K562 (cell line): ENCODE measurements at regions not wholly inside any gene's neighbourhood (a gene's known extent, or its start where the extent isn't known, plus 50 kb on each side); places are given as distances from the start of the nearest gene placed in this dataset.

Experiments used
- CTCF ChIP-seq, 3 experiments: IDR thresholded peaks in 2 of 3; conservative IDR thresholded peaks in 1 of 3; 2 replicates each; pipeline ENCODE4 v1.5.1; 2011 to 2012; ENCODE audit warnings: low read length in 3 of 3, mild to moderate bottlenecking in 3 of 3, control low read depth in 2 of 3, improper control_type of control experiment in 1 of 3, inconsistent platforms in 1 of 3, low read depth in 1 of 3, mixed read lengths in 1 of 3, moderate library complexity in 1 of 3; ENCODE audit not compliant: insufficient read depth in 2 of 3
- FOXM1 ChIP-seq, 2 experiments: fragments of 450-650 bp in 1 of 2; sonication (generic) in 1 of 2; formaldehyde crosslinking in 1 of 2; IDR thresholded peaks; 2 replicates each; pipeline versions ENCODE4 v1.6.1 to v1.9.0; 2017 to 2022; ENCODE audit warnings: low read depth in 2 of 2, mild to moderate bottlenecking in 2 of 2, missing genetic modification reagents in 1 of 2, moderate library complexity in 1 of 2
- GABPA ChIP-seq: fragments of 200-800 bp; sonication (Bioruptor generic); conservative IDR thresholded peaks from 2 replicates; pipeline ENCODE4 v1.6.1; 2016; ENCODE audit warnings: low read depth, missing genetic modification characterization, missing compliant biosample characterization
- GATA2 ChIP-seq: sonication (generic); formaldehyde crosslinking; IDR thresholded peaks from 2 replicates; pipeline ENCODE4 v1.4.0; 2020; ENCODE audit warnings: mild to moderate bottlenecking, missing genetic modification reagents
- HEY1 ChIP-seq: fragments of 250-450 bp; sonication (Bioruptor Pico); IDR thresholded peaks from 2 replicates; pipeline ENCODE4 v1.5.0; 2020; ENCODE audit warnings: mild to moderate bottlenecking, moderate library complexity, borderline replicate concordance
- HIVEP1 ChIP-seq: fragments of 250-450 bp; sonication (Bioruptor Pico); IDR thresholded peaks from 2 replicates; pipeline ENCODE4 v1.4.0; 2020; ENCODE audit warnings: mild to moderate bottlenecking
- HMGXB4 ChIP-seq: sonication (generic); formaldehyde crosslinking; IDR thresholded peaks from 2 replicates; pipeline ENCODE4 v1.8.1; 2023; ENCODE audit warnings: mild to moderate bottlenecking, missing genetic modification reagents
- NCOA2 ChIP-seq, 2 experiments: fragments of 450-650 bp; IDR thresholded peaks; 2 replicates each; pipeline ENCODE4 v1.6.1; 2018; ENCODE audit warnings: mild to moderate bottlenecking in 2 of 2, moderate library complexity in 1 of 2; ENCODE audit not compliant: partially characterized antibody in 2 of 2
- POLR2AphosphoS2 ChIP-seq: IDR thresholded peaks from 2 replicates; pipeline ENCODE4 v1.6.1; 2012; ENCODE audit warnings: low read length, improper control_type of control experiment
- TBL1XR1 ChIP-seq, 2 experiments: IDR thresholded peaks; 2 replicates each; pipeline ENCODE4 v1.6.1; 2012; ENCODE audit warnings: improper control_type of control experiment in 2 of 2, low read length in 2 of 2, mild to moderate bottlenecking in 1 of 2
- ZBTB49 ChIP-seq: sonication (generic); formaldehyde crosslinking; IDR thresholded peaks from 2 replicates; pipeline ENCODE4 v1.8.0; 2022; ENCODE audit warnings: missing genetic modification reagents, mild to moderate bottlenecking, borderline replicate concordance
- ZNF175 ChIP-seq: fragments of 200-800 bp; sonication (Bioruptor generic); IDR thresholded peaks from 2 replicates; pipeline ENCODE4 v1.6.1; 2016; ENCODE audit warnings: low read depth, mild to moderate bottlenecking, missing genetic modification characterization, missing compliant biosample characterization
- ZNF184 ChIP-seq: sonication (generic); formaldehyde crosslinking; IDR thresholded peaks from 2 replicates; pipeline ENCODE4 v1.5.0; 2020; ENCODE audit warnings: missing genetic modification reagents
- ZNF785 ChIP-seq: fragments of 250-450 bp; sonication (Bioruptor Pico); IDR thresholded peaks from 2 replicates; pipeline ENCODE4 v1.4.0; 2020; ENCODE audit warnings: mild to moderate bottlenecking

- TF ChIP-seq TBL1XR1 (IDR thresholded peaks at IDR 0.05; ENCODE audit: low read length in 2 of 2) (no peak), POLR2AphosphoS2 (no peak), HIVEP1 (no peak), HEY1 (no peak), ZNF785 (CRISPR knock-in tag) (no peak), ZNF184 (CRISPR knock-in tag) (no peak), CTCF (IDR thresholded peaks at IDR 0.05 in 2 of 3, conservative IDR thresholded peaks at IDR 0.05 in 1 of 3; ENCODE audit: insufficient read depth in 2 of 3, low read depth in 1 of 3, low read length in 3 of 3) (no peak), GATA2 (CRISPR knock-in tag) (no peak), NCOA2 (IDR thresholded peaks at IDR 0.05; ENCODE audit: partially characterized antibody in 2 of 2) (no peak), HMGXB4 (CRISPR knock-in tag) (no peak), ZNF175 (CRISPR knock-in tag) (no peak), FOXM1 (IDR thresholded peaks at IDR 0.05; ENCODE audit: low read depth) (no peak), FOXM1 (CRISPR knock-in tag; IDR thresholded peaks at IDR 0.05; ENCODE audit: low read depth) (no peak), ZBTB49 (no peak), GABPA (tag) (no peak)
Measured at GRCh38 chr21:35871906-35872305, 188.4 kb downstream of the SETD4 start.
